NCI-H774 (cell line): ENCODE measurements at regions not wholly inside any gene's neighbourhood (a gene's known extent, or its start where the extent isn't known, plus 50 kb on each side); places are given as distances from the start of the nearest gene placed in this dataset.

Experiments used
- DNase-seq: peaks from one replicate; lab custom pipeline; 2025; lab: John Stamatoyannopoulos, UW

DNA sequence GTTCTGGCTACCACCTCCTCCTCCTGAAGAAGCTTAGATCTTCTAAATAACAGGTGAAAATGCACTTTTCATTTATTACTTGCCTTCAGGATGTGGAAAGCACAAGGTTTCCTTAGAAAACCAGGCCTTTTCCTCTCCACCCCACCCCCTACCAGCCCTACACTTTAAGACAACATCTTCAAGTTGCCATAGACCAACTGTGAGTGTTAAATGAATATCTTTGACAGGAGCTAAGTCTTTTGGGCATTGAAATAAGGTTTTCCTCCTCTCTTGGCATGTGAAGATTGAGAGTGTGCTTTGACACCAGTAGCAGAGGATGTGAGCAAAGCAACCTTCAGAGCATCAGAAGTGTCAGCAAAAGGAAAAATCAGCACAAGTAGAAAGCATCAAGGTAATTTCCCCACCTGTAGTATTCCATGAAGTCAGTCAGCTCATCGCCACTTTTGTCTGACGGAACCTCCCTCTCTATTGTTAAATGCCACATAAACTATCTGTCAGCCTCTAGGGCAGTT is 532.3 kb upstream of the MMS22L start:
- DNase-seq = no peak

DNA sequence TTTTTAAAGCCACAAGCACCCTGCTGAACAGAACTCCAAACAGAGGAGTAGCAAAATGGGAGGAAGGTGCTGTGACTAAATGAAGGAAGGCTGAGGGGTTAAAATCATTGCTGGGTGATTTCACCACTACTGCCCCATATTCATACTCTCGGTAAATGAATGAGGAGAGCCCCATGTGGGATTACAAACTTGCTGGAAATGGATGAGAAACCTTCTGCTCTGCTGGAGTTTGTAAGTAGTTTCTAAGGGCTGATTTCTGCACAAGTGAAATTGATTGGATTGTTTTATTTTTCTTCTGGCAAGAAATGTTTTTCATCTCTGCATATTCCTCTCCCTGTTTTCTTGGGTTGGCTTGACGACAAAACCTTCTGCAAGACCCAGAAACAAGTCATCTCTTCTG is 533.5 kb upstream of the MMS22L start:
- no peak for DNase-seq

DNA sequence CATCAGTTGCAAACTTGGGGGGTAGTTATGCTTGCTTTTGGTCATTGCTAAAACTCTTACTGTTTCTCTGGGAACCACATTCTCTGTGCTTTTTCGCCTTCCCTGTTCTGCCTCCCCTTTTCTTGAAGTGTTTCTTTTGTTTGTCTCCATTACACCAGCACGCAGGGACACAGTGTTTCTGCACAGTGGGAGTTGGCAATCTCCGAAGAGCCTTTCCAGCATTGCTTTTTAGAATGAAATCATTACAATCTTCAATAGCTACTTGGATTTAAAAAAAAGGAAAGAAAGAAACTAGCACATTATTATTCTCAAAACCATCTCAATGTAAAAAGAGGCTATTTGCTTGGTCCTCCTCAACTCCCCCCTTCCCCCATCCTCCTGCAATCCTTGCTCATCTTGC is 536.7 kb upstream of the MMS22L start:
- no peak for DNase-seq

DNA sequence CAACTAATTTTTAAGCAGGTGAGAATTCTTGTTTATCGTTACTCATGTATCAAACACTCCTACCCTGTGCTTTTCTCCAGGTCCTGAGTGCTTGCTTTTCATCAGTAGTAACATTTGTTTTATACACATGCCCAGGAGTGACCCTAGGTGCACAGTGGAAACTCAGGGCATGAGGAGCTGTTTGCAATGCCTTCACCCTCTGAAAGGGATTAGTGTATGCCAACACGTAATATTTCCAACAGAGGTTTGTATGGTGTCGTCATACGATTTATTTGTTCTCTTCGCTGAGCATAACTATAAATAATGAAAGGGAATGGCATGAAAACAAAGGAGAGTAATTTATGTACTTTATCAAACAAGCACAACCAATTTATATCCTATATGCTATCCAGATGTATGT is 537.4 kb upstream of the MMS22L start:
- DNase-seq = peak; percentile 35

DNA sequence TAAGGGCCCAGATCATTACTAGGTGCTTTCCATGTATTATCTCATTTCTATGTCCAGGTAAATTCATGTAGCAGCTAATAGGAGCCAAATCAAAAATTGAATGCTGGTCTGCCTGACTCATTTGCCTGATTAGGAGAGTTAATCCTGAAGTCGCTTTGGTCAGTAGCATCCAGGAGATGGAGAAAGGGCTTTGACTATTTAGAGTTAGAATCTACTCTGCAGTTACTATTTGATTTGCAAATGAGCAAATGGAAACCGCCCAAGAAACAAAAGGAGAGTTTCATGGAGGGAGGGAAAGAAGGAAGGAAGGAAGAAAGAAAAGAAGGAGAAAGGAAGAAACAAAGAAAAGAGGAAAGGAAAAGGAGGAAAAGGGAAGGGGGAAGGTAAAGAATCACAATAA is 539.6 kb upstream of the MMS22L start:
- DNase-seq = no peak

DNA sequence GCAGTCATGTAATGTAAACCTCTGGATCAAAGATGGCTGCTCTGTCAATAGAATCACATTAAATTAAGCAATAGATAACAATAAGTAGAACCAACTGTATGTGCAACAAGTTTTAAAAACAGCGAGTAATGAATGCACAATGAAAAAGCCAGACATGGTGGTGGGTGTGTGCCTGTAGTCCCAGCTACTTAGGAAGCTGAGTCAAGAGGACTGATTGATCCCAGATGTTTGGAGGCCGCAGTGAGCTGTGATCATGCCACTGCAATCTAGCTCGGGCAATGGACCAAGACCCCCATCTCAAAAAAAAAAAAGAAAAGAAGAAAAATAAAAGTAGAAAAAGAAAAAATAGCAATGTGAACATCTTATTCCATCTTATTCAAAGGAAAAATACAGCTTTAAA is 558.7 kb upstream of the MMS22L start:
- no peak for DNase-seq

DNA sequence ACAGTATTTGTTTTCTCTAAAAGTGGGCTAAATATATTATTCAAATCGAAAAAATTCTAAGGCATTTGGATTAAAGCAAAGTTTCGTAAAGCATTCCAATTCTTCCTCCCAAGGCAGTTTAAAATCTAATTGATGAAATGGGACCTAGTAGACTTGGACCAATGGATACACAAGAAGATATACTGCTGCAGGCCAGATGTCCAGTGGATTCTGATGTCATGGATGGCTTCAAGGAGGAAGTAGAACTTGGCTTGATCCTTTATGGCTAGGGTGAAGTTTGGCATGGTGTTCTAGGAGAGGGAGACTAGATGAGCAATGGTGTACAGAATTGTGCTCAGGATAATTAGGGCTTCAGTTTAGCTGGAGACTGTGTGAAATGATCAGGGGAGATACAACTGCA is 559.5 kb upstream of the MMS22L start:
- DNase-seq = no peak

DNA sequence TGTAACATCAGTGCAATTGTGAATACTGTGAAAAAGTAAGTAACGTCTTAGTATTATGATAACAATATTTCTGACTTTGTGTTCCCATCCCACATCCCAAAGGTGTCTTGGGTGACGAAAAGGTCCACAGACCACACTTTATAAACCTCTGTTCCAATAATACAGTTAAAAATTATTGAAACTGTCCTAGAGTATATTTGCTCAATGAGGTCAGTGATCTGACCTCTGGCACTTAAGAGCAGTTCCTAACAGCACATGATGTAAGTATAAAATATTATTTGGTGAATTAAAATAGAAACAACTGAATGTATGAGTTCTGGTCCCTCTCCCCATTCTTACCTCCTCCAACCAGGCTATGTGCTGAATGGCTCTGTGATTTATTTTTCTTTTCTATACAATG is 566.4 kb upstream of the MMS22L start:
- no peak for DNase-seq

DNA sequence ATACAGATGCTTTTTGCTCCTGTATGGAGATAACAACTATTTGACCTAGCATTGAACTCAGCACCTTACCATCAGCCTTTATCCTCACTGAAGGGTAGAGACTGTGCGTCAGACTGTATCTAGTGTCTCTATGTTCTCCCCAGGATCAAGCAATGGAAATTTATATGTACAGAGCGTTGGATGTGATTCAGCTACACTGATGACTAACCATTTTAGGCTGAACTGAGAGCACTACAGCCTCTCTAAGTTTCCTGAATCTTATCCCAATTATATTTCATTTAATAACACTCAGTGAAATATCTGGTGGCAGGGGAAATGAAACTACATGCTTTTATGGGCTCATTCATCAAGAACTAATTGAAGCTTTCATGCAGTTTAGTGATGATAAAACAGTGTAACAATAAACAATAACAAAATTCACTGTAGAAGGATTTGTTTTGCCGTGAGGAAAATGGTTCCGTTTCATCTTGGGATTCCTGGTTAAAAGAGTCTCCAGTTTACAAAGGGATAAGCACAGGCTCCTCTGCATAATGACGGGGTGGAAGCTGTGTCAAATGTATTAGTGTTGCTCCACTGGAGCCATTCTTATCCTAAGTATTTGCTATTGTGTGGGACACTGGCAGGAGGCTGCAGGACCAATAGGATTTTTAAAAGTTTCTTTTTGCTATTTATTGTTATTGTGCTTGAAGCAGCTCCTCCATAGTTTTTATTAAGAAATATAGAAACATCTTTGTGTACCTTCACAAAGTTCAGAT is 567.6 kb upstream of the MMS22L start:
- peak; percentile 16 for DNase-seq

DNA sequence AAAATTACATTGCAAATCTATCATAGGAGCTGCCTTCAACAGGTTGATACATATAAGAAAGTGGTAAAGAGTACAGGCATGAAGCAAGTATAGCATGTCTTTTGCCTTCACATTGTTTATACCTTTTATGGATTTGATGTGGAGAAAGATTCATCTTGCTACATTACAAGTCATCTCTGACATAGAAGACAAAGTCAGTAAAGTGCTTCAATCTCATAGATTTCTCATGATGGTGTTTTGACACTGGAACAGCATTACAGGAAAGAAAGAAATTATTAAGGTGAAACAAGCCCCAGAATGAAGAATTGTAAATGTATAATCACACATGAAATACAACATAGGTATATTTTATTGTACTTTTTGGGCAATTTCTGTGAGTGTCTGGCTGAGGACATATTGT is 580.7 kb upstream of the MMS22L start:
- no peak for DNase-seq

DNA sequence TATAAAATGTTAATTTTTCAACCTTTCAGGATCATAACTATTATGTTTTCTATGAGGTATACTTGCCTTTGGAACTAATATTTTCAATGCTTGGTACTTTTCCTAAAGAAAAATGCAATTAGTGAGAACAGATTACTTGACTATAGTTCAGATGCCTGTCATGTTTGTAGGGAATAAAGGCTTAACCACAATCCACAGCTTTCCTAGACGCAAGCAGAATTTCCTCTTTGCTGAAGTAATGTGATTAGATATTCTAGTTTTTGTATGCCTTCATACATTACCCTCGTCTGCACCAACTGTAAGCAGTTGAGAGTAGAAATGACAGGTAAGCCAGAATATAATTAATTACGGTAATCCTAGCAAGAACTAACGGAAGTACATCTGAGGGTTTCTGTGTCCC is 581.4 kb upstream of the MMS22L start:
- DNase-seq = no peak

DNA sequence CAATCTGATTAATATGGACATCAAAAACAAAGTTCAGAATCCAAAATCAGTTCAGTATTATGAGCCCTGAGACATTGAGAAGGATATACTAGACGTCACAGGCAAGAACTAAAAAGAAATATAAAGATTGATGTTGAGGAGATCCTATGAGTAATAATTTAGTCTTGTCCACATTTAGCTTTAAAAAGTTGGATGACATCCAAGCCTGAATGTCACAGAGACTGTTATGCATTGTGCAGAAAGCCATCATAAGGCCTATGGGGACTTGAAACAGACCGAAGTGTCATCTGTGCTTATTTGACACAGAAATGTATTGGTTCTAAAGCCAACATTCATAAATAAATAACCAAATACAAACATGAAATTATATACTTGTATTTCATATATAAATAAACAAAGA is 581.8 kb upstream of the MMS22L start:
- no peak for DNase-seq

DNA sequence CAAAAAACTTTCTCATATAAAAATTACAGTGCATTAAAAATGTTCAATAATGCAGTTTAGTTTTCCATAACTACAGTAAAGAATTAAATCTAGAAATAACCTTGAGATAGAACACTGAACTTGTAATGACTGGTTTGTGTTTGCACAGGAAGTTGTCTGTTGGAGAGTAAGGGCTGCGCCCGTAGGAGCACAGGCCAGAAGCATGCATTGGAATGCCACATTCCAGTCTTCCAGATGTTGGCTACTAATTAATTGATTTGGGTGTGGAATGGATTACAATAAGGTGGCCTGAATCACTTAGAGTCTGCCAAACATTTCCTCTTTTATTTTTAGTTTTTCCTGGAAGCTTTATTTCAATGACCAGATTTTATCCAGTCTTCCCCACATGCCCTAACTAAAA is 582.6 kb upstream of the MMS22L start:
- no peak for DNase-seq

DNA sequence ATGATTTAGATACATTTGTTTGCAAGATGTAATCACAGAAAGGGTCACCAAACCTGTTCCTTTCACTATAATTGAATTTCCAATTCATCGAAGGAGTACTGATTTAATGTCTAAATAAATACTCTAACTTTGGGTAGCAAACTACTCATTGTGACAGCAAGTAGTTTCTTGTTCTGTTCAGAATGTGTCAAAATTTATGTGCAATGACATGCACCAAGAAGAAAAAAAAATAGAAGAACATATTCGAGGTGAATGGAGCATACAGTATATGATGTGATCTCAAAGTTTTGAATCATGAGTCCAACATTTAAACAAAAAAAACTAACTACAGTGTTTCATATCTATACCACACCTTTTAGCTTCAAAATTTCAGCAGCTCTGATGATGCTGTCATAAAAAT is 583.6 kb upstream of the MMS22L start:
- no peak for DNase-seq

DNA sequence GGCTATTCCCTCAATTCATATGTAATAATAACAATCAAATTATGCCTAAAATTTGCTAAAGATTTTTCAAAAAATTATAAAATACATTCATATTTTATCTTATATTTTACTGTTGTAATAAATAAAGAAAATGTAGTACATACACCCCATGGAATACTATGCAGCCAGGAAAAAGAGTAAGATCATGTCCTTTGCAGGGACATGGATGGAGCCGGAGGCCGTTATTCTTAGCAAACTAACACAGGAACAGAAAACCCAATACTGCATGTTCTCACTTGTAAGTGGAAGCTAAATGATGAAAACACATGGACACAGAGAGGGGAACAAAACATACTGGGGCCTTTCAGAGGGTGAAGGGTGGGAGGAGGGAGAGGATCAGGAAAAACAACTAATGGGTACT is 584.2 kb upstream of the MMS22L start:
- no peak for DNase-seq

DNA sequence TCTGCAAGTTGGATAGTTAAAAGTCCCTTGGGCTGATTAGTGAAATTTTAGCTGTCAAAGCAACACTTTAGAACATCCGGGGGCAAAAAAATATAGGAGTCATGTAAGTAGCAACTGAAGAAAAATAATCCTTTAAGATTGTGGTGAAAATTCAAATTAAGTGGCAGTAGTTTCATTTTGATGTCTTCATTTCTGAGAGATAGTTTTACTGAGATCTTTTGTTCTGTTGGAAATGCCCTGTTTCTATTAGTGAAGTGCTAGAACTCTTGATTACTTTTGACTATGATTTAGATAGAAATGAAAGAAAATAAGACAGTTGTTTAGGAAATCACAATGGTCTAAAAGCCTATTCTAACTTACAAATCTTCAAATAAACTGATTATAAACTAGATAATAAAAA is 587.3 kb upstream of the MMS22L start:
- DNase-seq = no peak

DNA sequence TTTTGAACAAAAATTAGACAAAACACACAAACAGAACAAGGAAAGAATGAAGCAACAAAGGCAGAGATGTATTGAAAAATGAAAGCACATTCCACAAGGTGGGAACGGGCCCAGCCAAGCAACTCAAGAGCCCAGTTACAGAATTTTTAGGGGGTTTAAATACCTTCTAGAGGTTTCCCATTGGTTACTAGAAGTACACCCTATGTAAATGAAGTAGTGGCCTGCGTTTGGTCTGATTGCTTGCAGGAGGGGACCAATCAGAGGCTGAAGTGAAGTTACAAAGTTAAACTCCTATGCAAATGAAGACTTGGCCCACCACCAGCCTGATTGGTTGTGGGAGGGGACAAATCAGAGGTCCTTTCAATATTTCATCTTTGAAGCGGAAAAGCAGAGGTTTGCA is 593.7 kb upstream of the MMS22L start:
- no peak for DNase-seq

DNA sequence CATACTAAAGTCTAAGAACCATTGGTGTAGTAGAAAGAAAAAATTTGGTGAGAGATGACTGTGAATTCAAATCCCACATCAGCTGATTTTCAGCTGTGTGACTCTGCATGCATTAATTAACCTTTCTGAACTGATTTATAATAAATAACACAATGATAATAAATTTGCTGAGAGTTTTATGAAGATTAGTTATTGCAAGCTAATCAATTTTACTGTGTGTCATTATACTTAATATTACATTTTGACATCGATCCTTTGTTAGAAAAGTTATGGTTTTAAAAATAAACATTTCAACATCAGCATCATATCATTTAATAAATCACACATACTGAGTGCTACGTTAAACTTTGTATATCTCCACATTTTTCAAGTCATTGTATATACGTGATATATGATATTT is 599.7 kb upstream of the MMS22L start:
- DNase-seq = no peak

DNA sequence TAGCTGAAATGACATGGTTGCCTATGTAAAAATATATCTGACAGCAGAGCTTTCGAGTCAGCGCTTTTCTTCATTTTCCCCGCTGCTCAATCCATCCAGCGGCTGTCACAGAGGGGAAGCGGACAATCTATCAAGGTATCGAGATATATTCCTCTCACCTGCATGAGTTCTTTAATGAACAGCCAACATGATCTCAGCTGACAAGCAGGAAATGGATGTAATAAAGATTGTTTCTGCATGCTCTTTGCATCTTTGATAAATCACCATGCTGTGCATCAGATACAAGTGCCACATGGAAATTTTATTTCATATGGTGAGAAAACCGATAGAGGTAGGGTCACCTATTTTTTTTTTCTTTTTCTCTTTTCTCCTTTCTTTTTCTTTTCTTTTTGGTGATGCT is 602.3 kb upstream of the MMS22L start:
- no peak for DNase-seq

DNA sequence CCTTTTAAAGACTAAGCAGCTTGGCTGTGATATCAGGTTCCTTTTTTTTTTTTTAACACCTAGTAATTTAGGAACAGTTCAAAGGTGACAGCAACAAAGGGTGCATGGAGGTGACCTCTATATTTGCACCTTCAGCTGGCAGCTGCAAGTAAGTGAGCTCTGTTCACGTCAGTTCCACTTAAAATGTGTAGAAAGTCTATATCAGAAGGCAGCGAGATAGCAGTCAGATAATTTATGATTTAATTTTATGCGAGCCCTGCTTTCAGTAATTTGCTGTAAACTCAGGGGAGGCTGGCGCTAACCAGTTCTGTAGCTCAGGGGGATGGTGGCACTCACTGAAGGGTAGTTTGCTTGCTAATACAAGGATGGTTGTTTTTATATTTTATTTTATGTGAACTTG is 602.8 kb upstream of the MMS22L start:
- DNase-seq = no peak

DNA sequence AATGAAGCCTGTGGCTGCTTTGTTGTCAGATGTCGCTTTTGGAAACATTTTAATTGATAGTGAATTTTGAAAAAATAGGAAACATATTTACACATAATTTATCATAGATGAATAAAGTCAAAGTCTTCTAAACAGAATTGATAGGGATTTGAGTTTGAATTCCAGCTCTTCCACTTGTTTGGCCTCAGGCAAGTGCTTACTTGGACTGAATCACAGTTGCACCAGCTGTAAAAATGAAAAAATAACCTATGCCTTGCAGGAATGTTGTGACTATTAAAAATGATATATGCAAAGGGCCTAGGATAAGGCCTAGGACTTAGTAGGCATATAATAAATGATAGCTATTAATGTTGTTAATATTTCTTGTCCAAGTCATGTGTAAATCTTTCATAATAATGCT is 618.5 kb upstream of the MMS22L start:
- DNase-seq = no peak

DNA sequence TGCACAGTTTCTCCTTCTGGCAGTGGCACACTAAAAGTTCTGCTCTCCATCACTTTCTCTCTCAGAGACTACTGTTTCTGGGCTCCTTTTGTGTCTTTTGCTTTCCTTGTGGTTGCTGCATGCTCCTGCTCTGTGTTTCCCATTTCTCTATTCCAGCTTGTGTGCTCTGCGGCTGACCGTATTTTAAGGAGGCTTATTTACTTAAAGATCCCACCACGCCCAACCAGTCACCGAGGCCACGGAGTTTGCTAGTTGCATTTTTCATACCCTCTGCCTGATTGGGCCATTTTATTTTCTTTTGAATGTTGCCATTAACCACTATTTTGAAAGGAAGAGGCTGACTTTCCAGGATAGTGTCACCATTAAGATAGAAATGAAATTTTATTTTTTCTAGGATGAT is 626.4 kb upstream of the MMS22L start:
- no peak for DNase-seq

DNA sequence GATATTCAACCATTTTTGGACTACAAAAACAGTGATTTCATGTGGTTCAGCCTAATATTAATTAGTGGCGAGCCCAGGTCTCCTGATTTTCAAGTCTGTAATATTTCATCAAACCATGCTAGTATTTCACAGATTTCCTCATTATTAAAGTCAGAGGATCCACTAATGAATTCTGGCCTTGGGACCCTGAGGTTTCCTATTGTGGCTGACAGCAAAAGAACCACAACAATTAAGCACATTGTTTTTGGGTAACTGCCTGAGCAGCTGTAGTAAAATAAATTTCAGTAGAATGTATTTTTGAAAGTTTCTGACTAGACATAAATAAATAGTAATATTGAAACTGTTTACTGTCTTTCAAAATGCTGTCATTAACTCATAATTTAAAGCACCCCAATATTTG is 630.7 kb upstream of the MMS22L start:
- DNase-seq = no peak

DNA sequence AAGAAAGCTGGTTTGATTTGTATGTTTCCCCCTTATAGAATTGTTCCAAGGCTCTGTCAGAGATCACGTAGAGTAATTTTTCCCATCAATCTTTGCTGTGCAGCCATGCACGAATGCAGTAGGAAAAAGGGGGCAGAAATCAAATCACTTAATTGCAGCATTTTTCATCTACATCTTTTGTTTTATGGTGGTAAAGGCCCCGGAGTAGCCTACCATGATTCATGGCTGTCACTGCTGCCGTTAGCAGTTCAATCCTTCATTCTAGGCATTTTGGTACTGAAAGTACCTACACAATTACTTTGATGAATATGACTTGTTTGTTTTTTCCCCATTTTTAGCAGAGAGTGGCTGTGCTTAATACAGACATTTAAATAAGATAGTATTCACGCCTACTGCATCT is 631.9 kb upstream of the MMS22L start:
- no peak for DNase-seq

DNA sequence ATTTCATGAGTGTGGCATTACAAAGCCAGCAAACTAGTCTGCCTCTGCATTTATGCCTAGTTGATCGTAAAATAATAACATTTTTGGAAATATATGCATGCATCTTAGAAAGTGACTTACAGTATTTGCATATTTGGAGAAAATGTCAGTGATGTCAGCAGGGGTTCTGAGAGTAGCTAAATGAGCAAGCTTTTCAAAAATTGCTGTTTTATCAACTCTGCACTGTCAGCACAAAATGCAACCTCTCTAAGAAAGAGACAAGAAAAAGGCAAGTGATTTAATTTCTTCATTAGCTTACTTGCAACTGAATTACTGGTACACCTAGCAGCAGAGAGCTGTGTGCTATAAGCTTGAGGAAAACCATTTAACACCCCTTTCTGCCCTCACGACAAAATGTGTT is 632.5 kb upstream of the MMS22L start:
- DNase-seq = no peak
